PC-9 (cell line): ENCODE measurements at regions not wholly inside any gene's neighbourhood (a gene's known extent, or its start where the extent isn't known, plus 50 kb on each side); places are given as distances from the start of the nearest gene placed in this dataset.

ENCODE experiments used
- CTCF ChIP-seq: fragments of 200-600 bp; sonication (generic); conservative IDR thresholded peaks from 2 replicates; pipeline ENCODE4 v1.6.1; 2017; ENCODE audit warnings: mixed run types, antibody characterized with exemption, mild to moderate bottlenecking, moderate library complexity
- EZH2 ChIP-seq: fragments of 200-600 bp; sonication (generic); IDR thresholded peaks from 2 replicates; pipeline ENCODE4 v1.8.0; 2017; ENCODE audit warnings: antibody characterized with exemption, low read depth

DNA sequence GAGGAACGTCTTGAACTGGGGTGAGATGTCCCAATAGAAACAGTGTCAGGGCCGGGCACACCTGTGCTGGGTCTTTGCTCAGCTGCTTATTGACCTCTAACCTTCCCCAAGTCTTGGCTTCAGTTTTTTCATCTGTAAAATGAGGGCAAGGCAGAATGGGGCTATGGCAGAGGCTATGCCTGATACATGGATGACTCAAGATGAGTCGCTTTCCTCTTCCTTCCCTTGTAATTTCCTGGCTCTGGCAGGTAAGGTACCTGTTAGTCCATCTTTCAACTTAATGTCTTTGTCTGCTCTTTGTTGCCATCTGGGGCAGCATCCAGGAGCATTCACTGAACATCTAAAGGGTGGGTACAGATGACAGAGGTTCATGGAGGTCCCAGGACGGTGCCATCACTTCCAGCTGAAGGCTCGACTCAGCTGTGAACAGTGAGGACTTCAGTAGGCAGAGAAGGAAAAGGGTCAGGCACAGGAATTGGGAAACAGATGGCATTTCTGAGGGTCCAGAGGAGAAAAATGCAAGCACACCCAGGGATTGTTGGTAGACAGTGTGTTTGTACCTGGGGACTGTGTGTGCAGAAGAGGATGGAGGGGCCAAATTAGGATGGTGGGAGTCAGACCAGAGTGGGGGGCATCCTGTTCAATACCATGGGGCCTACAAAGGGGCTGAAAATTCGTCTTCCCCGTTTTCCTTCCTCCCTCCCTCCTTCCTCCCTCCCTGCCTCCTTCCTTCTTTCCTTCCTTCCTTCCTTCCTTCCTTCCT lies 268.3 kb downstream of the VRK1 start:
- TF ChIP-seq CTCF (no peak), EZH2 (no peak)
